ENCODE measurements at regions not wholly inside any gene's neighbourhood (a gene's known extent, or its start where the extent isn't known, plus 50 kb on each side); places are given as distances from the start of the nearest gene placed in this dataset.

DNA sequence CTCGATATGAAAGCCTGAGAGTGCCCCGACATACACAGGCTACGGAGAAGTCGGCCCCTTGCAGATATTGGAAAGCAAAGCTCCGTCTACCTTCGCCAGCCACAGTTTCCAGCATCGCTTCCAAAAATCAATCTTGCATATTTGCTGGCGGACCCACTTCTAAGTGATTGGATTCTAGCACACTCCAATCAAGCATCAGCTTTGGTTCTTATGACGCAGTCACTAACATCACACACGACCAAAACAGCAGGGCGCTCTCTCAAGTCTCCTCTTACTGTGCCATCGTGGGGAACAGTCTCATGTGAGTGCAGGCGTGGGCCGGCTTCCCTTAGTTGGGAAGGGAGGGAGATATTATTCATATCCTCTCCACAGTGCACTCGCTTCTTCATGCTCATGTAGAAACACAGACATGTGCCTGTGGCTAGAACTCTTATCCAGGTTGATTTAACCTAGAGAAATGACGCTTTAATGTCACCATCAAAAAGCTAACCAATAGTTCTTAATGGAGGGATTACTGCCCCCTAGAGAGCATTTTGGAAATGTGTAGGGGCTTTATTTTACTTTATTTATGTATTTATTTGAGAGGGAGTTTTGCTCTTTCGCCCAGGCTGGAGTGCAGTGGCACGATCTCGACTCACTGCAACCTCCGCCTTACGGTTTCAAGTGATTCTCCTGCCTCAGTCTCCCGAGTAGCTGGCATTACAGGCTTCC lies 229.8 kb downstream of the SOD2 start:
- Histone ChIP-seq H3K4me3 (no peak overlapping the region), H3K9ac (ENCODE audit: insufficient read depth in 1 of 2, low read length in 2 of 2) (no peak overlapping the region), H3K9me3 (ENCODE audit: control insufficient read depth in 4 of 4, insufficient read depth in 3 of 4, low read length in 3 of 4) (no peaks in the 10 kb centered on the region), H3K36me3 (ENCODE audit: control insufficient read depth in 4 of 4, insufficient read depth in 4 of 4, low read length in 4 of 4) (no peaks in the 10 kb centered on the region), H3K4me1 (ENCODE audit: control insufficient read depth in 5 of 5, insufficient read depth in 5 of 5, low read length in 5 of 5) (no peaks in the 10 kb centered on the region), H3K27ac (ENCODE audit: low read depth in 1 of 2, low read length in 1 of 2) (no peak overlapping the region), H3K27me3 (ENCODE audit: control insufficient read depth in 3 of 3, insufficient read depth in 3 of 3, low read length in 2 of 3) (no peaks in the 10 kb centered on the region)
- WGBS, 2 donors: 80 to 84% methylated on average over 22 of the region's 22 CpGs
- ATAC-seq (ENCODE audit: insufficient read depth, low FRiP score) (no peak), DNase-seq (peak in 2 of 3 donors; percentile 37)
- TF ChIP-seq, protein P1, sequence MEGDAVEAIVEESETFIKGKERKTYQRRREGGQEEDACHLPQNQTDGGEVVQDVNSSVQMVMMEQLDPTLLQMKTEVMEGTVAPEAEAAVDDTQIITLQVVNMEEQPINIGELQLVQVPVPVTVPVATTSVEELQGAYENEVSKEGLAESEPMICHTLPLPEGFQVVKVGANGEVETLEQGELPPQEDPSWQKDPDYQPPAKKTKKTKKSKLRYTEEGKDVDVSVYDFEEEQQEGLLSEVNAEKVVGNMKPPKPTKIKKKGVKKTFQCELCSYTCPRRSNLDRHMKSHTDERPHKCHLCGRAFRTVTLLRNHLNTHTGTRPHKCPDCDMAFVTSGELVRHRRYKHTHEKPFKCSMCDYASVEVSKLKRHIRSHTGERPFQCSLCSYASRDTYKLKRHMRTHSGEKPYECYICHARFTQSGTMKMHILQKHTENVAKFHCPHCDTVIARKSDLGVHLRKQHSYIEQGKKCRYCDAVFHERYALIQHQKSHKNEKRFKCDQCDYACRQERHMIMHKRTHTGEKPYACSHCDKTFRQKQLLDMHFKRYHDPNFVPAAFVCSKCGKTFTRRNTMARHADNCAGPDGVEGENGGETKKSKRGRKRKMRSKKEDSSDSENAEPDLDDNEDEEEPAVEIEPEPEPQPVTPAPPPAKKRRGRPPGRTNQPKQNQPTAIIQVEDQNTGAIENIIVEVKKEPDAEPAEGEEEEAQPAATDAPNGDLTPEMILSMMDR (IDR thresholded peaks at IDR 0.05; ENCODE audit: control extremely low read depth, extremely low read depth): no peak

DNA sequence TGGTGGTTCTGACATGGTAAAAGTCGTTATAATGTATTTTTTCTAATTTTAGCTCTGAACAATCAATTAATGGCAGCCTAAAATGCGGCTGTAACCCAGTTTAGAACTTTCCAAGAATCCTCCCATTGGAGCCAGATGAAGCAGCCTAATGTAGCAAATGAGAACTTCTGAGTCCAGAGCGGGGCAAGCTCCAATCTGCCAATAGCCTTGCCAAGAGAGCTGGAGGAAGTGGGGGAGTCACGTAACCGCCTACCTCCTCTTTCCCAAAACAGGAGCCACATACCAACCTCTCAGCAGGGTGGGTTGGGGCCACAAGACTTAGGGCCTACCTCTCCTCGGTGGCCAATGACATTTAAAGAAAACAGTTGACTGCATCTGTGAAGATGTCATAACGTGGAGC lies 230.6 kb downstream of the SOD2 start:
- DNase-seq (no peak), ATAC-seq (ENCODE audit: insufficient read depth, low FRiP score) (no peak)
- no peak overlapping the region for H3K9ac ChIP-seq (ENCODE audit: insufficient read depth in 1 of 2, low read length in 2 of 2)
- no peak overlapping the region for H3K27ac ChIP-seq (ENCODE audit: low read depth in 1 of 2, low read length in 1 of 2)
- H3K4me1 ChIP-seq (ENCODE audit: control insufficient read depth in 5 of 5, insufficient read depth in 5 of 5, low read length in 5 of 5): no peaks in the 10 kb centered on the region
- no peaks in the 10 kb centered on the region for H3K27me3 ChIP-seq (ENCODE audit: control insufficient read depth in 3 of 3, insufficient read depth in 3 of 3, low read length in 2 of 3)
- 74 to 81% methylated on average over 7 of the region's 7 CpGs for WGBS, 2 donors
- TF ChIP-seq, protein P1 (IDR thresholded peaks at IDR 0.05; ENCODE audit: control extremely low read depth, extremely low read depth): no peak
- no peaks in the 10 kb centered on the region for H3K9me3 ChIP-seq (ENCODE audit: control insufficient read depth in 4 of 4, insufficient read depth in 3 of 4, low read length in 3 of 4)
- H3K36me3 ChIP-seq (ENCODE audit: control insufficient read depth in 4 of 4, insufficient read depth in 4 of 4, low read length in 4 of 4): no peaks in the 10 kb centered on the region
- no peak overlapping the region for H3K4me3 ChIP-seq

DNA sequence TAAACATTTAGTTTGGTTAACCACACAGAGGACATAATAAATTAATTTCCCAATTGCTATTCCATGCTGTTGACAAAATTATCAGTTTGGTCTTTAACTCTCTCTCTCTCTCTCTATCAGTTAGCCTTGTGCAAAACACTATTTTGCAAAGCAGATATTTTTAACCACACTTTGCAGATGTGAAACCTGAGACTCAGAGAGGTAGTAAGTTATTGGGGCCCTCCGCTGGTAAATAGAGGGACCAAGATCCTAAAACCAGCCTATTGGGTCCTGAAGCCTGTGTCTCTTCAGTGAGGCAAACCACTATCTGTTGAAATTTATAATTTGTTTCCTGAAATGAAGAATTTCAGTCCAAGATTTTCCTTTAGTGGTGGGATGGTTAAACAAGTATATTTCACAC lies 231.0 kb downstream of the SOD2 start:
- no peaks in the 10 kb centered on the region for H3K4me1 ChIP-seq (ENCODE audit: control insufficient read depth in 5 of 5, insufficient read depth in 5 of 5, low read length in 5 of 5)
- no peaks in the 10 kb centered on the region for H3K27me3 ChIP-seq (ENCODE audit: control insufficient read depth in 3 of 3, insufficient read depth in 3 of 3, low read length in 2 of 3)
- no peak overlapping the region for H3K9ac ChIP-seq (ENCODE audit: insufficient read depth in 1 of 2, low read length in 2 of 2)
- no peaks in the 10 kb centered on the region for H3K9me3 ChIP-seq (ENCODE audit: control insufficient read depth in 4 of 4, insufficient read depth in 3 of 4, low read length in 3 of 4)
- H3K27ac ChIP-seq (ENCODE audit: low read depth in 1 of 2, low read length in 1 of 2): no peak overlapping the region
- ATAC-seq (ENCODE audit: insufficient read depth, low FRiP score) (no peak), DNase-seq (no peak)
- no peaks in the 10 kb centered on the region for H3K36me3 ChIP-seq (ENCODE audit: control insufficient read depth in 4 of 4, insufficient read depth in 4 of 4, low read length in 4 of 4)
- TF ChIP-seq, protein P1 (IDR thresholded peaks at IDR 0.05; ENCODE audit: control extremely low read depth, extremely low read depth): no peak
- H3K4me3 ChIP-seq: no peak overlapping the region
- WGBS, 2 donors: 91 to 94% methylated on average over 1 of the region's 1 CpG

DNA sequence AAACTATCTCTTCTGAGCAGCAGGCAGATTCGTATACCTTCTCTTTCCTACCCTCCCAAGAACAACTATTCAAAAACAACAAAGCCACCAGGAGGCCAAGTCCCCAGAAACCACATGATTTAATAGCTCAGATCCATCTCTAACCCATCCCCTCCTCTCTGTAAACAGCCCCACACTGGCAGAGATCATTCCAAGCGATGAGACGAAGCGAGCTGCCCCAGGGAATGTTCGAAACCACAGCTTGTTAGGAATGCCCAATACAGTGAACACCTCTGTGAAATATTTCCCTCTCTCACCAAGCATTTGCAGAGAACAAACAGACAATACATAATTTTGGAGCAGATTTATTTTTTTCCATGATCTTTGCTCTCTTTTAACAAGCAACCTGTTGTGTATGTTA lies 231.8 kb downstream of the SOD2 start:
- 68 to 70% methylated on average over 5 of the region's 5 CpGs for WGBS, 2 donors
- no peak for DNase-seq

More for the DNA sequence above, 231.8 kb downstream of the SOD2 start:
- TF ChIP-seq, protein P1 (IDR thresholded peaks at IDR 0.05; ENCODE audit: control extremely low read depth, extremely low read depth): no peak
- Histone ChIP-seq H3K9ac (ENCODE audit: insufficient read depth in 1 of 2, low read length in 2 of 2) (no peak overlapping the region), H3K27ac (ENCODE audit: low read depth in 1 of 2, low read length in 1 of 2) (no peak overlapping the region), H3K4me3 (no peak overlapping the region), H3K4me1 (ENCODE audit: control insufficient read depth in 5 of 5, insufficient read depth in 5 of 5, low read length in 5 of 5) (no peaks in the 10 kb centered on the region), H3K36me3 (ENCODE audit: control insufficient read depth in 4 of 4, insufficient read depth in 4 of 4, low read length in 4 of 4) (no peaks in the 10 kb centered on the region), H3K27me3 (ENCODE audit: control insufficient read depth in 3 of 3, insufficient read depth in 3 of 3, low read length in 2 of 3) (no peaks in the 10 kb centered on the region), H3K9me3 (ENCODE audit: control insufficient read depth in 4 of 4, insufficient read depth in 3 of 4, low read length in 3 of 4) (no peaks in the 10 kb centered on the region)
- no peak for ATAC-seq (ENCODE audit: insufficient read depth, low FRiP score)

Data from lung (tissue), 11 donors.